Mammary epithelial cell (primary cell): ENCODE measurements at regions not wholly inside any gene's neighbourhood (a gene's known extent, or its start where the extent isn't known, plus 50 kb on each side); places are given as distances from the start of the nearest gene placed in this dataset.

Source experiments
- CTCF ChIP-seq, 2 donors: IDR thresholded peaks in 1 of 2; conservative IDR thresholded peaks in 1 of 2; 2 replicates each; pipeline ENCODE4 v1.5.1; 2011 to 2012; ENCODE audit warnings: inconsistent platforms in 2 of 2, low read length in 2 of 2, mild to moderate bottlenecking in 2 of 2, control low read depth in 1 of 2, low read depth in 1 of 2; ENCODE audit not compliant: insufficient read depth in 1 of 2; ENCODE audit errors: extremely low read depth in 1 of 2
- EZH2 ChIP-seq: IDR thresholded peaks from 2 replicates; pipeline ENCODE4 v1.6.1; 2012; ENCODE audit warnings: low read length, inconsistent platforms, borderline replicate concordance

GRCh38 chr5:85556464-85556863 lies 1061.3 kb upstream of the COX7C start:
- TF ChIP-seq EZH2 (no peak), CTCF (conservative IDR thresholded peaks at IDR 0.05 in 1 of 2, IDR thresholded peaks at IDR 0.05 in 1 of 2; ENCODE audit: extremely low read depth in 1 of 2, insufficient read depth in 1 of 2, low read depth in 1 of 2, low read length in 2 of 2) (no peak)
